ENCODE measurements at regions not wholly inside any gene's neighbourhood (a gene's known extent, or its start where the extent isn't known, plus 50 kb on each side); places are given as distances from the start of the nearest gene placed in this dataset.
"Not testable (repeated sequence)": the region's sequence is repeated elsewhere in the genome, so short reads cannot be mapped to it uniquely, and the experiment has no call there.

DNA sequence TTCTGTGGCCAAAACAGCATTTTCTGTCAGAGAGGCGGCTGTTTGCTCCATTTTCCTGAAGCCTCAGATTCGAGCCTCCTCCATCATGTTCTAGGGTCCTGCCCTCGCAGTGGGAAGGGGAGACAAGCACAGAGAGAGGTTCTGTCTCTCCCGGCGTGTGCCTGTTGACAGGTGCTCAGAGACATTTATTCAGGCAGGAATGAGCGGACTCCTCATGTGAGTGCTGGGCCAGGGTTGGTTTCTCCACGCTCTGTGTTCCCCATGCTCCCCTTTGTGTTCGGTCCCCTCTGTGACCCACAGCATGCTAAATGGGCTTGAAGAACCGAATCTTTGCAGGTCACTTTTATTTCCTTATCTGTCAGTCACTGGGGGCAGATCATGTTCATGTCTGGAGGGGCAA lies 374.6 kb downstream of the GLRX3 start:
- no peak for DNase-seq (ENCODE audit: low read depth)
- TF ChIP-seq, protein P1, sequence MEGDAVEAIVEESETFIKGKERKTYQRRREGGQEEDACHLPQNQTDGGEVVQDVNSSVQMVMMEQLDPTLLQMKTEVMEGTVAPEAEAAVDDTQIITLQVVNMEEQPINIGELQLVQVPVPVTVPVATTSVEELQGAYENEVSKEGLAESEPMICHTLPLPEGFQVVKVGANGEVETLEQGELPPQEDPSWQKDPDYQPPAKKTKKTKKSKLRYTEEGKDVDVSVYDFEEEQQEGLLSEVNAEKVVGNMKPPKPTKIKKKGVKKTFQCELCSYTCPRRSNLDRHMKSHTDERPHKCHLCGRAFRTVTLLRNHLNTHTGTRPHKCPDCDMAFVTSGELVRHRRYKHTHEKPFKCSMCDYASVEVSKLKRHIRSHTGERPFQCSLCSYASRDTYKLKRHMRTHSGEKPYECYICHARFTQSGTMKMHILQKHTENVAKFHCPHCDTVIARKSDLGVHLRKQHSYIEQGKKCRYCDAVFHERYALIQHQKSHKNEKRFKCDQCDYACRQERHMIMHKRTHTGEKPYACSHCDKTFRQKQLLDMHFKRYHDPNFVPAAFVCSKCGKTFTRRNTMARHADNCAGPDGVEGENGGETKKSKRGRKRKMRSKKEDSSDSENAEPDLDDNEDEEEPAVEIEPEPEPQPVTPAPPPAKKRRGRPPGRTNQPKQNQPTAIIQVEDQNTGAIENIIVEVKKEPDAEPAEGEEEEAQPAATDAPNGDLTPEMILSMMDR (conservative IDR thresholded peaks at IDR 0.05; ENCODE audit: low read depth, low read length), result no peak
- H3K4me3 ChIP-seq (ENCODE audit: low read depth, low read length), result no peak overlapping the region

DNA sequence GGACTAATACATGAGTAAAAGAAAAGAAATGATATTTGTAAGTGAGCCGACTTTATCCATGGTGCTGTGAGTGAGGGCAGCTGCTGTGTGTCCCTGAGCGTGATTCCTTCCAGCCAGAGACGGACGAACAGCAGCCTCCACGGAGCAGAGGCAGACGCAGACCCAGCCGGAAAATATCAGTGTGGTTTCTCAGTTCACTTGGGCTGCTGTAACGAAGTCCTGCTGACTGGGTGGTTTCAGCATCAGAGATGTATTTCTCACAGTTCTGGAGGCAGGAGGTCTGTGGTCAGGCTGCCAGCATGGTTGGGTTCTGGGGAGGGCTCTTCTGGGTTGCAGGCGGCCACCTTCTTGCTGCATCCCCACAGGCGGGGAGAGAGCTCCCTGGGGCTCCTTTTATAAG lies 375.6 kb downstream of the GLRX3 start:
- no peak overlapping the region for H3K4me3 ChIP-seq (ENCODE audit: low read depth, low read length)
- TF ChIP-seq, protein P1 (conservative IDR thresholded peaks at IDR 0.05; ENCODE audit: low read depth, low read length), result no peak
- no peak for DNase-seq (ENCODE audit: low read depth)

DNA sequence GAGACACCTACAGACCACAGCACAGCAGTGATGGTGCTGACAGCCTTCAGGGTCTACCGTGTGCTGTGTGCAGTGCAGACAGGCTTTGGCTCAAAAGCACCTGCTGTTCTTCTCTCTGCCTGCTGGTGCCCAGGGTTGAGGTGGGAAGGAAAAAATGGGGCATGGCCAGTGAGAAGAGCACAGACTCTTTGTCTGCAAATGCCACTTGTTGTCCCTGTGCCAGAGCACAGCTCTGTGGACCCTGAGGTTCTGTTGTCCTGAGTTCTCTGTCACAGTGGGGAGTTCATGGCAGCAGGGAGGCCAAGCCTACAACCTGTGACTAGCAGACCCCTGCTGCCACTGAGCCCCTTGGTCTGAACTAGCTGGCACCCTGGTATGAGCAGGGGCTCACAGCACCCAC lies 376.7 kb downstream of the GLRX3 start:
- TF ChIP-seq, protein P1 (conservative IDR thresholded peaks at IDR 0.05; ENCODE audit: low read depth, low read length), result no peak
- H3K4me3 ChIP-seq (ENCODE audit: low read depth, low read length), result no peak overlapping the region
- DNase-seq (ENCODE audit: low read depth), result no peak

DNA sequence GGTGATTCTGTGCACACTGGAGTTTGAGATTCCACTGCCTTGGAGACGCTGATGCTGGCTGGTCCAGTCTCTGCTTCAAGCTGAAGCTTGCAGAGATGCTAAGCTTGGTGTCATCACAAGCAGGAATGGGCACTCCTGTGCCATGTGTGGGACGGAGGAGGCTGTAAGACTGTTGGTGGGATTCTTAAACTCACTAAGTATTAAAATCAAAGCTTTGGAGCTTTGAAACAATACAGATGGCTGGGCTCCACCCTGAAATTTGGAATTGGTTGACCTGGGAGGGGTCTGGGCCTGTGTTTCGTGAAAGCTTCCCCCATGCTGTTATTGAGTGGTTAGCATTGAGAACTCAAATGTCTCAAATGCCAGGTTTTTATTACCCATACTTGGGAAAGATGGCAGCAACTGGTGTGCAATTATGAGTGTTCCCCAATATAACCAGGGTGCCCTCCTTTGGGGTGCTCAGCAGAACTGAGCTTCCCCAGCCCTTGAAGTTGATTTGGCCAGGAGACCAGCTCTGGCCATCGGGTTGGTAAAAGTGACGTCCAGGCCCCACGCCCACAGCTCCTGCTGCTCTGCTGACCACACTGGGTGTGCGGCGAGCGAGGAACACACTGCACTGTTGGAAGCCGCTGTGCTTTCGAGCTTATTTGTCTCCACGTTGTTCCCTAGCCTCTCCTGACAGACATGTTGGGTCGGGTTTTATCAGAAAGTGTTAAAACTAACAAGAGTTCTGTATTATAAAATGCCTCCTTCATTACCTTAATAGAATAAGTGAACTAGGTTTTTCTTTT lies 377.7 kb downstream of the GLRX3 start:
- TF ChIP-seq, protein P1 (conservative IDR thresholded peaks at IDR 0.05; ENCODE audit: low read depth, low read length), result no peak
- no peak for DNase-seq (ENCODE audit: low read depth)
- no peak overlapping the region for H3K4me3 ChIP-seq (ENCODE audit: low read depth, low read length)

DNA sequence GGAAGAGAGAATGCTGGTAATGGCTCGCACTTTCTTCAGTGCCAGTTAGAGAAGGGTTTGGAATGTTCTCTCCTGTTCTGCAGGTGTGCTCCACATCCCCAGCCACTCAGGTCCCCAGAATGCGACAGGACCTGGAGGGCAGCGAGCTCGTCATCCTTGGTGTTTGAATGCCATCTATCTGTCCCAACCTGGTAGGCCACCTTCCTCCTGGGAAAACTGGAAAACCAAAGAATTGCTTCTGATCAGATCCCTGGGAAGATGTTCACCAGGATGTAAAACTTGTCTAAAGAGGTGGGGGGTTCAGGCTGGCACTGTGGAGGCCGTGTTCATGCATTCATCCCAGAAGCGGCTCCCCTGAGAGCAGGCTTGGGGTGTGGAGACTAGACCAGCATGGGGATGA lies 379.5 kb downstream of the GLRX3 start:
- no peak for DNase-seq (ENCODE audit: low read depth)
- H3K4me3 ChIP-seq (ENCODE audit: low read depth, low read length), result no peak overlapping the region
- TF ChIP-seq, protein P1 (conservative IDR thresholded peaks at IDR 0.05; ENCODE audit: low read depth, low read length), result no peak

DNA sequence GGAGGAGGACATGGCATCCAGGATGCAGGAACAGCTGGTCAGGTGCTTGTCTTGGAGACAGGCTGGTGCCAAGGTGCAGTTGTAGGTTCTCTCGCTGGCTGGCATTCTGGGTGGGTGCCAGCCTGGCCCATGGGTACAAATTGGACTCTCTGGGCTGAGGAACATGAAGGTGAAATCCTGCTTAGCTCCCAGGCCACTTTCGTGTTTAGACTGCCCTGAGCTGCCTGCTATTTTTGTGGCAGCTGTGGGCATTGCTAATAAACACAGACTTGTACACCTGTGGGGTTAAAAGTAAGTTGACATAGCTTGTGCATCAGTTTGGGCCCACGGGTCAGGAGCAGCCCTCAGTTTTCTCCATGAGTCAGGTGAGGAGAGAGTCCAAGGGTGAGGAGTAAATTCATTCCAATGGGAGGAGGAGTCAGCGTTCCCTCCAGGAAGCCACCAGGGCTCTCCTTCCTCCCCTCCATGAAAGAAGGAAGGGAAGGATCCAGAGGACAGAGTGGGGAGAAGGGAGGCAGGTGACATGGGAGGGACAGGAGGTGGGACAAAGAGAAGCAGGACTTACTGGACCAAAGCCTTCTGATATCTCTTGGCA lies 380.0 kb downstream of the GLRX3 start:
- DNase-seq (ENCODE audit: low read depth), result no peak

DNA sequence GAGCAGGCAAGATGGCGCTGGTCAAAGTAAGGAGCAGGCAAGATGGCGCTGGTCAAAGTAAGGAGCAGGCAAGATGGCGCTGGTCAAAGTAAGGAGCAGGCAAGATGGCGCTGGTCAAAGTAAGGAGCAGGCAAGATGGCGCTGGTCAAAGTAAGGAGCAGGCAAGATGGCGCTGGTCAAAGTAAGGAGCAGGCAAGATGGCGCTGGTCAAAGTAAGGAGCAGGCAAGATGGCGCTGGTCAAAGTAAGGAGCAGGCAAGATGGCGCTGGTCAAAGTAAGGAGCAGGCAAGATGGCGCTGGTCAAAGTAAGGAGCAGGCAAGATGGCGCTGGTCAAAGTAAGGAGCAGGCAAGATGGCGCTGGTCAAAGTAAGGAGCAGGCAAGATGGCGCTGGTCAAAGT lies 382.7 kb downstream of the GLRX3 start:
- H3K4me3 ChIP-seq (ENCODE audit: low read depth, low read length); DNase-seq (ENCODE audit: low read depth): not testable (repeated sequence)

More for the DNA sequence above, 380.0 kb downstream of the GLRX3 start:
- no peak overlapping the region for H3K4me3 ChIP-seq (ENCODE audit: low read depth, low read length)
- TF ChIP-seq, protein P1 (conservative IDR thresholded peaks at IDR 0.05; ENCODE audit: low read depth, low read length), result no peak

All from epithelial cell of proximal tubule (primary cell).